ENCODE measurements at regions not wholly inside any gene's neighbourhood (a gene's known extent, or its start where the extent isn't known, plus 50 kb on each side); places are given as distances from the start of the nearest gene placed in this dataset.

DNA sequence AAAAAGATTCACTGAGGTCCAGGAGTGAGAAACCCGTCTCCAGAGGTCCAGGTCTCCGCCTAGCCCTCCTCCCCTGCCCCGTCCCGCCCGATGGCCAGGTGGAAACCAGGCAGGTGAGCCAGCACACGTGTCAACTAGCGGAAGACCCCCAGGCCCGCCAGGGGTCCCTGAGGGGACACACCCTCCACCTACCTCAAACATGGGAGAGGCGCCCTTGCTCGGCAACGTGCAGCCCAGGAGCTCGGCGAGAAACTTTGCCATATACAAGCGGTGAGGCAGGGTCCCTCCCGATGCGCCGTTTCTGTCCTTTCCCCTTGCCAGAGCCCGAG is 330.0 kb downstream of the HNRNPD start:
- no peak for TF ChIP-seq TAF1 (IDR thresholded peaks at IDR 0.05; ENCODE audit: borderline replicate concordance, insufficient read depth, low read length)
- TF ChIP-seq, protein P1, sequence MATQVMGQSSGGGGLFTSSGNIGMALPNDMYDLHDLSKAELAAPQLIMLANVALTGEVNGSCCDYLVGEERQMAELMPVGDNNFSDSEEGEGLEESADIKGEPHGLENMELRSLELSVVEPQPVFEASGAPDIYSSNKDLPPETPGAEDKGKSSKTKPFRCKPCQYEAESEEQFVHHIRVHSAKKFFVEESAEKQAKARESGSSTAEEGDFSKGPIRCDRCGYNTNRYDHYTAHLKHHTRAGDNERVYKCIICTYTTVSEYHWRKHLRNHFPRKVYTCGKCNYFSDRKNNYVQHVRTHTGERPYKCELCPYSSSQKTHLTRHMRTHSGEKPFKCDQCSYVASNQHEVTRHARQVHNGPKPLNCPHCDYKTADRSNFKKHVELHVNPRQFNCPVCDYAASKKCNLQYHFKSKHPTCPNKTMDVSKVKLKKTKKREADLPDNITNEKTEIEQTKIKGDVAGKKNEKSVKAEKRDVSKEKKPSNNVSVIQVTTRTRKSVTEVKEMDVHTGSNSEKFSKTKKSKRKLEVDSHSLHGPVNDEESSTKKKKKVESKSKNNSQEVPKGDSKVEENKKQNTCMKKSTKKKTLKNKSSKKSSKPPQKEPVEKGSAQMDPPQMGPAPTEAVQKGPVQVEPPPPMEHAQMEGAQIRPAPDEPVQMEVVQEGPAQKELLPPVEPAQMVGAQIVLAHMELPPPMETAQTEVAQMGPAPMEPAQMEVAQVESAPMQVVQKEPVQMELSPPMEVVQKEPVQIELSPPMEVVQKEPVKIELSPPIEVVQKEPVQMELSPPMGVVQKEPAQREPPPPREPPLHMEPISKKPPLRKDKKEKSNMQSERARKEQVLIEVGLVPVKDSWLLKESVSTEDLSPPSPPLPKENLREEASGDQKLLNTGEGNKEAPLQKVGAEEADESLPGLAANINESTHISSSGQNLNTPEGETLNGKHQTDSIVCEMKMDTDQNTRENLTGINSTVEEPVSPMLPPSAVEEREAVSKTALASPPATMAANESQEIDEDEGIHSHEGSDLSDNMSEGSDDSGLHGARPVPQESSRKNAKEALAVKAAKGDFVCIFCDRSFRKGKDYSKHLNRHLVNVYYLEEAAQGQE (IDR thresholded peaks at IDR 0.05; ENCODE audit: insufficient read depth in 1 of 2, low read depth in 2 of 2, low read length in 2 of 2) = no peak
- TF ChIP-seq POLR2AphosphoS5 (IDR thresholded peaks at IDR 0.05; ENCODE audit: low read depth, low read length) = no peak
- no peak for TF ChIP-seq SIN3A (IDR thresholded peaks at IDR 0.05; ENCODE audit: borderline replicate concordance, insufficient read depth, low read length)
